ENCODE measurements at regions not wholly inside any gene's neighbourhood (a gene's known extent, or its start where the extent isn't known, plus 50 kb on each side); places are given as distances from the start of the nearest gene placed in this dataset.

GRCh38 chr5:88507261-88507660 lies 238.6 kb upstream of the TMEM161B start (continued):
- TF ChIP-seq POLR2AphosphoS5 (IDR thresholded peaks at IDR 0.05; ENCODE audit: low read depth, low read length) (no peak), NFRKB (IDR thresholded peaks at IDR 0.05) (no peak), RFXAP (CRISPR knock-in tag; IDR thresholded peaks at IDR 0.05; ENCODE audit: borderline replicate concordance) (no peak), MED1 (CRISPR knock-in tag; IDR thresholded peaks at IDR 0.05) (no peak), RFX3 (CRISPR knock-in tag; IDR thresholded peaks at IDR 0.05) (no peak), ASH2L (IDR thresholded peaks at IDR 0.05; ENCODE audit: insufficient read length, low read depth, low read length) (no peak), BATF2 (CRISPR knock-in tag; IDR thresholded peaks at IDR 0.05) (no peak), DNMT3B (CRISPR knock-in tag; conservative IDR thresholded peaks at IDR 0.05) (no peak), EED (CRISPR knock-in tag; IDR thresholded peaks at IDR 0.05) (no peak), ZNF33B (CRISPR knock-in tag; IDR thresholded peaks at IDR 0.05) (no peak)
- TF ChIP-seq, protein P1, sequence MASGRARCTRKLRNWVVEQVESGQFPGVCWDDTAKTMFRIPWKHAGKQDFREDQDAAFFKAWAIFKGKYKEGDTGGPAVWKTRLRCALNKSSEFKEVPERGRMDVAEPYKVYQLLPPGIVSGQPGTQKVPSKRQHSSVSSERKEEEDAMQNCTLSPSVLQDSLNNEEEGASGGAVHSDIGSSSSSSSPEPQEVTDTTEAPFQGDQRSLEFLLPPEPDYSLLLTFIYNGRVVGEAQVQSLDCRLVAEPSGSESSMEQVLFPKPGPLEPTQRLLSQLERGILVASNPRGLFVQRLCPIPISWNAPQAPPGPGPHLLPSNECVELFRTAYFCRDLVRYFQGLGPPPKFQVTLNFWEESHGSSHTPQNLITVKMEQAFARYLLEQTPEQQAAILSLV (CRISPR knock-in tag; IDR thresholded peaks at IDR 0.05; ENCODE audit: borderline replicate concordance), result no peak

DNA sequence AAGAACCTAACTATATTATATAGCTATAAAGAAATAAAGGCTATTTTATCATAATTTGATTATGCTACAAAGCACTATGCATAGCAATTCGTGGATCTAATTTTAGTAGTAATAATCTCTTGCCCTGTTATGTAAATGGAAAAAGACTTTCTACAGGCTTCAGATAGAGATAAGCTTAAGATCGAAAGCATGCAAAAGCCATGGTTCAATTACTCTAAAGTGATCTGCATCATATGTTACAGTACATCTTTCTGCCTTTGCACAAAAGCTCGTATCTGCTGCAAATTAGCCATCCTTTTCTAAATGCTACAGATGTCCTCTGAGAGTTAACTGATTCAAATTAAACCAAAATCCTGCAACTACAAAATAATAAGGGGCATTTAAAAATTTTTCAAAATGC lies 234.8 kb upstream of the TMEM161B start:
- ATAC-seq (no peak), FAIRE-seq (no peak), DNase-seq (ENCODE audit: low spot score) (no peak)
- H2AFZ ChIP-seq (ENCODE audit: low read length), result no peak overlapping the region
- BruUV-seq (replicated peaks), result no TSS peak
- WGBS (ENCODE audit: low lambda C conversion rate), result 2% methylated on average over 3 of the region's 3 CpGs
- H3K36me3 ChIP-seq (replicated peaks in 1 of 2; ENCODE audit: control insufficient read depth in 1 of 2, insufficient read depth in 2 of 2, low read length in 2 of 2), result no peaks in the 10 kb centered on the region
- H3K27me3 ChIP-seq (ENCODE audit: control insufficient read depth in 1 of 2, insufficient read depth in 2 of 2, low read length in 2 of 2), result no peaks in the 10 kb centered on the region
- H3K79me2 ChIP-seq (ENCODE audit: insufficient read depth, low read length), result no peaks in the 10 kb centered on the region
- in situ Hi-C loops (cut with HindIII; ENCODE audit: extremely low pct_ligation_motif_present, low pct_unique_long_range_greater_than_20kb), result no loop called here
- H3K4me1 ChIP-seq (ENCODE audit: insufficient read depth, low read length), result 0 out of 2 replicates have a peak, but pooled peaks cover 8% of the 10 kb centered on the region
- intact Hi-C loops (cut with micrococcal nuclease; ENCODE audit: unreplicated experiment), result no loop called here
- no peak overlapping the region for H3K4me2 ChIP-seq (ENCODE audit: low read depth, low read length)
- ChIA-PET POLR2A (no interaction called here), CTCF (ENCODE audit: low intra/inter-chr PET ratio, low total read pairs) (no interaction called here)
- no peak overlapping the region for H3K9ac ChIP-seq (ENCODE audit: insufficient read depth, low read depth, low read length)
- no peak overlapping the region for H3K27ac ChIP-seq (ENCODE audit: extremely low read length, insufficient read depth, low read length)
- no peaks in the 10 kb centered on the region for H4K20me1 ChIP-seq (ENCODE audit: insufficient read depth, low read length)
- H3K4me3 ChIP-seq (replicated peaks in 1 of 3; ENCODE audit: insufficient read depth in 1 of 3, low read depth in 2 of 3, low read length in 3 of 3), result no peak overlapping the region
- no peaks in the 10 kb centered on the region for H3K9me3 ChIP-seq (ENCODE audit: low read length)
- TF ChIP-seq ZNF766 (CRISPR knock-in tag; IDR thresholded peaks at IDR 0.05; ENCODE audit: borderline replicate concordance) (no peak), FIP1L1 (IDR thresholded peaks at IDR 0.05; ENCODE audit: borderline replicate concordance, insufficient read depth, low read depth, low read length) (no peak), ZNF234 (CRISPR knock-in tag; conservative IDR thresholded peaks at IDR 0.05) (no peak), SIN3B (IDR thresholded peaks at IDR 0.05; ENCODE audit: low read length) (no peak), DPF2 (CRISPR knock-in tag; IDR thresholded peaks at IDR 0.05; ENCODE audit: borderline replicate concordance, low read depth) (no peak), SPEN (CRISPR knock-in tag; IDR thresholded peaks at IDR 0.05; ENCODE audit: low read depth) (no peak), PRDM10 (CRISPR knock-in tag; IDR thresholded peaks at IDR 0.05; ENCODE audit: low read depth) (no peak), HES4 (CRISPR knock-in tag; IDR thresholded peaks at IDR 0.05; ENCODE audit: borderline replicate concordance) (no peak), RAD21 (CRISPR knock-in tag; IDR thresholded peaks at IDR 0.05) (no peak), ZNF263 (CRISPR knock-in tag; IDR thresholded peaks at IDR 0.05) (no peak), TARDBP (CRISPR knock-in tag; IDR thresholded peaks at IDR 0.05) (no peak), KDM1A (CRISPR knock-in tag; IDR thresholded peaks at IDR 0.05) (no peak)
